Transverse colon (tissue), 4 donors: ENCODE measurements at regions not wholly inside any gene's neighbourhood (a gene's known extent, or its start where the extent isn't known, plus 50 kb on each side); places are given as distances from the start of the nearest gene placed in this dataset.

ENCODE experiments used
- DNase-seq: peaks from one replicate; pipeline ENCODE4 v3.0.0-alpha.2; 2019
- H3K27ac ChIP-seq, 4 donors: fragments of 200-600 bp; sonication (generic); 2 replicates each; pipeline ENCODE4 v1.5.1; 2016 to 2018; ENCODE audit warnings: inconsistent platforms in 4 of 4
- H3K27me3 ChIP-seq: fragments of 200-600 bp; sonication (generic); 2 replicates; pipeline ENCODE4 v1.5.1; 2017; ENCODE audit warnings: inconsistent platforms
- H3K36me3 ChIP-seq, 4 donors: fragments of 200-600 bp; sonication (generic); 2 replicates each; pipeline ENCODE4 v1.5.1; 2017 to 2019; ENCODE audit warnings: inconsistent platforms in 4 of 4
- H3K4me1 ChIP-seq, 4 donors: fragments of 200-600 bp; sonication (generic); 2 replicates each; pipeline ENCODE4 v1.5.1; 2017 to 2020; ENCODE audit warnings: inconsistent platforms in 4 of 4
- H3K4me3 ChIP-seq, 4 donors: fragments of 200-600 bp; sonication (generic); 1 replicate in 1 of 4; 2 replicates in 3 of 4; pipeline versions ENCODE4 v1.5.1 to v1.6.1; 2017 to 2019; ENCODE audit warnings: inconsistent platforms in 4 of 4
- H3K9me3 ChIP-seq, 2 donors: fragments of 200-600 bp; sonication (generic); 2 replicates each; pipeline ENCODE4 v1.5.1; 2017 to 2019; ENCODE audit warnings: inconsistent platforms in 2 of 2
- CTCF ChIP-seq, 5 experiments: fragments of 200-600 bp in 3 of 5; fragments of 450-650 bp in 2 of 5; sonication (generic) in 3 of 5; IDR thresholded peaks; 1 replicate in 2 of 5; 2 replicates in 3 of 5; pipeline ENCODE4 v1.5.1; 2016 to 2017; ENCODE audit warnings: antibody characterized with exemption in 5 of 5, inconsistent platforms in 3 of 5, mild to moderate bottlenecking in 2 of 5, moderate library complexity in 1 of 5
- EP300 ChIP-seq: sonication (generic); formaldehyde crosslinking; IDR thresholded peaks from one replicate; pipeline ENCODE4 v1.6.1; 2017; ENCODE audit warnings: antibody characterized with exemption, low read depth
- POLR2A ChIP-seq: fragments of 450-650 bp; IDR thresholded peaks from one replicate; pipeline ENCODE4 v1.6.1; 2016; ENCODE audit warnings: antibody characterized with exemption, mild to moderate bottlenecking, moderate library complexity
- POLR2AphosphoS5 ChIP-seq, 3 donors: sonication (generic); formaldehyde crosslinking; IDR thresholded peaks; one replicate each; pipeline ENCODE4 v1.6.1; 2016; ENCODE audit warnings: antibody characterized with exemption in 3 of 3
- WGBS, 2 donors: methylation state at CpG; one replicate each; pipeline ENCODE4 v1.1.5; 2018; ENCODE audit warnings: low coverage in 1 of 2; 5-methylcytosine and 5-hydroxymethylcytosine counted together
- in situ Hi-C, 4 donors: fragments of 200-750 bp; cut with MboI; loops; one replicate each; pipeline versions ENCODE4 v1.15.0 to v1.15.1; 2017; ENCODE audit warnings: low sequenced_read_pairs in 3 of 4, low pct_ligation_motif_present in 1 of 4, low pct_unique_long_range_greater_than_20kb in 1 of 4
- intact Hi-C: fragments of 100-400 bp; cut with DNase I; formaldehyde crosslinking; loops from one replicate; pipeline ENCODE4 v1.15.1; 2023; ENCODE audit warnings: low total_unique reads

- TF ChIP-seq EP300 (no peak), CTCF (IDR thresholded peaks at IDR 0.05) (no peak), POLR2A (no peak), POLR2AphosphoS5 (IDR thresholded peaks at IDR 0.05) (no peak)
- 81% methylated on average over 14 of the region's 14 CpGs; no CpG with 5 or more reads in 1 of the 2 donors for WGBS, 2 donors
- Histone ChIP-seq H3K36me3 (no peaks in the 10 kb centered on the region), H3K4me3 (no peak overlapping the region), H3K4me1 (no peaks in the 10 kb centered on the region), H3K27ac (no peak overlapping the region), H3K27me3 (no peaks in the 10 kb centered on the region), H3K9me3 (no peaks in the 10 kb centered on the region)
- in situ Hi-C loops (no loop called here), intact Hi-C loops (no loop called here)
- DNase-seq = no peak
Measured at GRCh38 chr13:109369353-109370052, 416.9 kb downstream of the IRS2 start.

- Histone ChIP-seq H3K4me1 (no peaks in the 10 kb centered on the region), H3K27ac (no peak overlapping the region), H3K9me3 (no peaks in the 10 kb centered on the region), H3K4me3 (no peak overlapping the region), H3K36me3 (no peaks in the 10 kb centered on the region), H3K27me3 (no peaks in the 10 kb centered on the region)
- WGBS, 2 donors = 79 to 86% methylated on average over 4 of the region's 4 CpGs
- DNase-seq = no peak
- TF ChIP-seq EP300 = no peak
- no peak for TF ChIP-seq CTCF (IDR thresholded peaks at IDR 0.05)
- no peak for TF ChIP-seq POLR2AphosphoS5 (IDR thresholded peaks at IDR 0.05)
- no peak for TF ChIP-seq POLR2A
- in situ Hi-C loops = no loop called here
- intact Hi-C loops = no loop called here
Measured at GRCh38 chr13:109368230-109368629, 418.2 kb downstream of the IRS2 start.

GRCh38 chr13:109366525-109366924 lies 419.9 kb downstream of the IRS2 start:
- no peak for DNase-seq
- H3K36me3 ChIP-seq = no peaks in the 10 kb centered on the region
- no peak overlapping the region for H3K27ac ChIP-seq
- no peak overlapping the region for H3K4me3 ChIP-seq
- in situ Hi-C loops = no loop called here
- TF ChIP-seq CTCF (IDR thresholded peaks at IDR 0.05) = no peak
- no peak for TF ChIP-seq EP300
- no peak for TF ChIP-seq POLR2A
- TF ChIP-seq POLR2AphosphoS5 (IDR thresholded peaks at IDR 0.05) = no peak
- H3K27me3 ChIP-seq = no peaks in the 10 kb centered on the region
- H3K4me1 ChIP-seq = no peaks in the 10 kb centered on the region
- WGBS, 2 donors = 89 to 100% methylated on average over 1 to 2 of the region's 2 CpGs
- H3K9me3 ChIP-seq = no peaks in the 10 kb centered on the region
- intact Hi-C loops = no loop called here

- Histone ChIP-seq H3K36me3 (no peaks in the 10 kb centered on the region), H3K4me1 (no peaks in the 10 kb centered on the region), H3K9me3 (no peaks in the 10 kb centered on the region), H3K27me3 (no peaks in the 10 kb centered on the region), H3K27ac (no peak overlapping the region), H3K4me3 (no peak overlapping the region)
- WGBS, 2 donors = 73 to 77% methylated on average over 2 to 6 of the region's 6 CpGs
- in situ Hi-C loops (no loop called here), intact Hi-C loops (no loop called here)
- DNase-seq = no peak
- TF ChIP-seq EP300 (no peak), POLR2A (no peak), POLR2AphosphoS5 (IDR thresholded peaks at IDR 0.05) (no peak), CTCF (IDR thresholded peaks at IDR 0.05) (no peak)
Measured at GRCh38 chr13:109363431-109363830, 423.0 kb downstream of the IRS2 start.
